Stimulated activated CD4-positive, alpha-beta T cell treated with anti-CD3 and anti-CD28 coated beads, Interleukin-2, amount 100 ng/mL, for 24 hours (primary cell): ENCODE measurements at regions not wholly inside any gene's neighbourhood (a gene's known extent, or its start where the extent isn't known, plus 50 kb on each side); places are given as distances from the start of the nearest gene placed in this dataset.

Source experiments
- DNase-seq, 2 donors: peaks; one replicate each; pipeline ENCODE4 v3.0.0-alpha.2; 2020

DNA sequence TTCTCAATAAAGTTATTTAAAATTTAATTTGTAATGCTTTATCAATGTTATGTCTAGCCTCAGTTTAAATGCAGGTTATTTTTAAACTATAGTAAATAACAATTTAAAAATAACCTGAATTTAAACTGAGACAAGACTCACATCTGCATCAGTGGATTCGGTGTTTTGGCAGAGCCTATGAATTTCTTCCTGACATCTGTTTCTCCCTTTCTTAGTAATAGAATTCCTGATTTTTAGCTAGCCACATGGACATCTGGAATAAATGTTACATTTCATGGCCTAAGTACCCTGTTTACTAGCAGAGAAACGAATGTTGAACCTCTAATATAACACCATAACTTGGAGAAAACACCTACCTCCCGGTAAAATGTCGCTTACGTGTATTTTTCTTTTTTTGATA is 1141.6 kb upstream of the ADGRL2 start:
- DNase-seq: no peak

DNA sequence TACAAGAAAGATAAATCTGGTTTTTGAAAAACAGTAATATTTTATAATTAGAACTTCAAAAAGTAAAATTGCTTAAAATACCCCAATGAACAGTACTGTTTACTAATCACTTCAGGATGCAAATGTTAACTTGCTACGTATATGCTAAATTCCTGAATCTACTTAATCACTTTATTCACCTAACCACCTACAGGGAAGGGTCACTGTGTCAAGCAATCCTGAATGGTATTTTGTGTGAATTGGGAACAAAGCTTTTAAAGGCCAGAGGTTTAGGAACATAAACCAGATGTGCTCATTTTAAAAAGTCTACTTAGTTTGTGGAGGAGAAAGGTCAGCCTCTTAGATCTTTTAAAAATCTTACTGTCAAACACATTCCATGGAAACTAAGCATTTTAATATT is 1143.0 kb upstream of the ADGRL2 start:
- DNase-seq: no peak

DNA sequence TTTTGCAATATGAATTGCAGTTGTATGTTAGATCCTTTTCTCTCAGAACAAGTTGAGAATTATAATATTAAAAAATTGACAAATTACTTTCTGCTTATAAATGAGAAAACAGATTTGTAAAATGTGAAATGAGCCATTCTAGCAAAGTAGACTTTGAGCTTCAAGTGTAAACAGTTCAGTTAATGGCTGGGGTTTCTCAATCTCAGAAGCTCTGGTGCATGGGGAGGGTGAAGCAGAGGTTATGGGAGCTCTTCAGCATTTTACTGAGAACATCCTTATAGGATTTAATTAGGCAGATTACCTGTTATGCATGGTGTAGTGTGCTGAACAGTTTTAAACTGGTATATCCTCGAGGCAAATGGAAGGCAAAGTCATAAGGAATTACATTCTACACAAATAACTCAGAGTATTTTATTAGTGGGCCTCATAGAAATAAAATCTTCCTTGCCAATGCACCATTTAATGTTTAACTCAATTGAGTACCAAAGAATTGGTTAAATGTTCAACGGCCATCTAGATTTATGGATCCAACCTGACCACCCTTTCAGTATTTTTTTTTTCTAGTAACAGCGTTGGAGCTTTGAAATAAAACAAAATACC is 1143.6 kb upstream of the ADGRL2 start:
- DNase-seq: no peak

DNA sequence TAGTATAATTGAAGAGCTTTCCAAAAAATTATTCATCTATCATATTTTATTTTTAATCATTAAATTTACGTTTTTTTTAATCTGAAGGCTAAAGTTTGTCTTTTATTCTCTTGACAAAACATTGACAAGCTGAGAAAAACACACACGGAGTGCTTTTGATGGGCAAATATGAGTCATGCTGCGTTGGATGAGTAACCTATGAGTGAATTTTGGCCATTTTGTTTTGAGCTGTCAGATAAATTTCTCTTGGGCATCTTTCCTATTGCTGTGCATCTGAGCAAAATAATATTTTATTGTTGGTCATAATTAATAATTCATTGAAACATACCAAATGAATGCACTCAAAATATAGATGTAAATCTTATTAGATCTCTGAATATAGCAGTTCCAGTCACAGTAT is 1144.1 kb upstream of the ADGRL2 start:
- no peak for DNase-seq

DNA sequence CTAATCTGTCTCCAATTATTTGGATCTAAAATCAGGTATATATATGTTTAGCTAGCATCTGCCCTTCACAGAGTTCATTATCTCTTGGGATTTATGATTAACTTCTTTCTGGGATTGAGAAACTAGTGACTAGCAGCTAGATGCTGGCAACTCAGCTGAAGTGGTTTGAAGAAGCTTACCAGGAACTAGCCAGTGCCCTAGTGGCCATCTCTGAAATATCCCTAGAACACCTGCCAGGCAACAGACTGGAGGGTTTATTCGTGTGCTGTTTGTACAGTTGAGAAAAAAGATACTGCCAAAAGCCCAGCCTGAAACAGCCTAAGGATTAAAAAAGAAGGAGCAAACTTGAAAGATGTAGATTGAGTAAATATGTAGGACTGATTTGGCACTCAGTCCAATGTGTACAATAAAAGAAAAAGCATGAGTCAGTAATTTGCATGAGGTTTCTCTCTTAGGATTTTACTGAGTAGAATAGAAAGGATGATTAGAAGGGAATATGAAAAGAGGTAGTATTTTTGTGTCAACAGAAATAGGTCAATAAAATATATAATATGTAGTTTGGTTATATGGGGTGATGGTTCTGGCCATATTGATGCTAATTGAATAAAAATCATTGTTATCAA is 1144.6 kb upstream of the ADGRL2 start:
- no peak for DNase-seq

DNA sequence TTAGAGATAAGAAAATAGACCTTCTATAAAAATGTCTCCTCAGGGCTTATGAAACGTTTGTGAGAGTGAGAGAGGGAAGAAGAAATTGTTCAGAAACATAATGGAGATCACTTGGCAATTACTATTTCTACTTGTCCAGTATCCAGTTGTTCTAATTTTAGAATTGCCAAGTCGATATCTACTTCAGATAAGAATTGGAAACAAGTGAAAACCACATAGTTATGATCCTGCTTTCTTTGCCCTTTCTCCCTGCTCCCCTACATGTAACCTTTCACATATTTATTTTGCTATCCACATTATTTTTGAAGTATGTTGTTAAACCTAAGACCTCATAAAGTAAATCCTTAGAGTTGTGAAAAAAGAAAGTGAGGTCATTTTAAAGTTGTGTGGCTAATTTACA is 1154.7 kb upstream of the ADGRL2 start:
- no peak for DNase-seq

DNA sequence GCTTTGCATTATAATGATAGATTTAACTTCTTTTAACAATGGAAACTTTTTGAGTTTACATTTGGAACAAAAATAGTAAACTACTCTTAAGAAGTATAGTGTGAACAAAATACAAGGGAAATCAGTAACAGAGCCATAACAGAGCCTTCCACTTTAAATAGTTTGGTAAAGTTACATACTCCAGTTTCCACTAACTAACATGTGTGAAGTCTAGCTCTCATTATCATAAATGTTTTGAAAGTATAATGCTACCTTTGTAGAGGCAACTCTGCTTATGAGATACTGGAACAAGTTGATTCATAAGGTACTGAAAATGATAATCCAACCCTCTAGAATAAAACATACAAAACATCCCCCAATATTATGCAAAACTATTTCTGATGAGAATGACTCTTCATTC is 1155.1 kb upstream of the ADGRL2 start:
- DNase-seq: no peak

DNA sequence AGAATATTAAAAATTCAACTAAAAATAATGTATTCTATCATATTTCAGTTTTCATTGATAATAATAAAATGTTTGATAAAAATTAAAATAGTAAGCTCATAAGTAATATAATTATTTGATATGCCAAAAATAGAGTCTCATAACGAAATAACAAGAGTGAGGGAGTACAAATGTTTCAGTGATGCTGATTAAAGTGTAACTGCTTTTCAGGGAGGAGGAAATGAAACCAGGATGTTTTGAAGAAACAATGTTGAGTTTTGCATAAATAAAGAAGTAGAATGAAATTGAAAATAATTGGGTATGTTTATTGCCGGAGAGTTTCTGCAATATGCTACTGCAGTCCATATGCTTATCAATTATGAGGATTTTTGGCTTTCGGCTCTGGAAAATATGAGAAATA is 1159.8 kb upstream of the ADGRL2 start:
- no peak for DNase-seq

DNA sequence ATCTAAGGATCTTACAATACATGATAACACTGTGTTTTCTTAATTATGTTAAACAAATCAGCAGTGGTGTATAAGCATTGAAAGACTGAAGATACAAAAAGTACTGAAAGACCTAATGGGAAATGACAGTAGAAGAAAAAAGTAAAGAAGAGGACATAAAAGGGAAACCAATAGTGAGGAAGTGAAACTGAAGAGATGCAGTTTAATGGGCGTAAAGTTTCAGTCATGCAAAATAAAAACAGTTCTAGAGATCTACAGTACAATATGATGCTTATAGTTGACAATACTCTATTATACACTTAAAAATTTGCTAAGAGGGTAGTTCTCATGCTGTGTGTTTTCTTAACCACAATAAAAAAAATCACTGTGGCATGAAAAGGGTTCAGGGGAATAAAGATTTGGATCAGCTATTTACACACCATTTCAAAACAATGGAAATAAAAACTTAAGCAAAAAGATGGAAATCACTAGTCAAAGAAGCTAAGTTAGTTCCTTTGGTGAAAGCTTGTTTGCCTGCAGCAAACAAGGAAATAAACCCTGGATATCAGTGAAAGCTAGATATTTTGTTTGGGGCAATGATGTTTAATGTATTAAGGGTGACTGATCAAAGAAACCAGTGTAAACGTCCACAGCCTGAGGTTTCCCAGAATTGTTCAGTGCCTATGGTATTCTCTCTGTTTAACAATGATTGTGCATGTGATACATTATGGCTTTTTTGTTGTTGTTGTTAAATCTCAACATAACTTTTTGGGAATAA is 1160.8 kb upstream of the ADGRL2 start:
- DNase-seq: no peak

DNA sequence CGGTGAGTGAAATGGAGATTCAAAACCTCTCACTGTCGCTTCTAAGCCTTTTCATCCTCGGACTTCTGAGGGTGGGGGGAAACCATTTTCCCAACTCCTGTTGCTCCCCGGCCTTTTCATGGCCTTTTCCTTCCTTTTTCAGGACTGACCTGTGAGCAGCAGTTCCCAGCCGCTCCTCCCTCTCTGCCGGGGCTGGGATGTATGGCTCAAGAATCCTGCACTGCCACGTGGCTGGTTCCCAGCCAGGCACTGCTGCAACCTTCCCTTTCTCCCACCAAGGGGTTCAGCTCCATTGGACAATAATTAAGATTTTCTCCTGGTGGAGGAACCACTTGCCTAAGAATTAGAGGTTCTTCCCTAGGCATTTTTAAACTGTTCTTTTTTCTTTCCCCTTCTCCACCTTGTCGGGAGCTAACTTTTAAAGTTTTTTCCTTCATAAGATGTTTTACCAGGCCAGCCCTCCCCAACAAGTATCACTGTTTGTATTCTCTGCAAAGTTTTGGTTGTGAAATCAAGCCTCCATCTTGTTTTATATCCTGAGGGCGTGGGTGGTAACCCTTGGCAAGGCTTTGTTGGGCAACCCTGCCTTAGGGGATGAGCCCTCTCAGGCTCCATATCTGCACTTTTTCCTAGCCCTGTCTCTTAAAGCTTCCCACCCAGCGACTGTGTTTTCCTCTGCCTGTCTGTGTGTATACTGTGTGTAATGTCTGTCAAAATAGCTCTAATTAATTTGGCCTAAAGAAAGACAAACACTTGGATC is 1166.6 kb upstream of the ADGRL2 start:
- DNase-seq: no peak

DNA sequence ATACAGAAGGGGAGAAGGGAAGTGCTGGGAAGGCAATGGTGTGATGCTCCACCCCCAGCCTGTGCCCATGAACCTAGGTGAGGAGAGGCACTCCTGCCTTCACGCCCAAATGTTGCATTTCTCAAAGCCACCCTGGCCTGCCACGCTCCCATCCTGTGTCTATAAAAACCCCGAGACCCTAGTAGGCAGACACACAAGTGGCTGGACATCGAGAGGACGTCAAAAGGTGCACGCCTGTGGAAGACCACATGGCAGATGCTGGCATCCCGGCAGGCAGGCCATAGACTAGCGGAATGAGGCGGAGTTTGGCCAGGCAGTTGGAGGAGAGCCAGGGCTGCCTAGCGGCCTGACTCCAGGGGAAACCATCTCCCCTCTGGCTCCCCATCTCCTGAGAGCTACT is 1168.5 kb upstream of the ADGRL2 start:
- no peak for DNase-seq

DNA sequence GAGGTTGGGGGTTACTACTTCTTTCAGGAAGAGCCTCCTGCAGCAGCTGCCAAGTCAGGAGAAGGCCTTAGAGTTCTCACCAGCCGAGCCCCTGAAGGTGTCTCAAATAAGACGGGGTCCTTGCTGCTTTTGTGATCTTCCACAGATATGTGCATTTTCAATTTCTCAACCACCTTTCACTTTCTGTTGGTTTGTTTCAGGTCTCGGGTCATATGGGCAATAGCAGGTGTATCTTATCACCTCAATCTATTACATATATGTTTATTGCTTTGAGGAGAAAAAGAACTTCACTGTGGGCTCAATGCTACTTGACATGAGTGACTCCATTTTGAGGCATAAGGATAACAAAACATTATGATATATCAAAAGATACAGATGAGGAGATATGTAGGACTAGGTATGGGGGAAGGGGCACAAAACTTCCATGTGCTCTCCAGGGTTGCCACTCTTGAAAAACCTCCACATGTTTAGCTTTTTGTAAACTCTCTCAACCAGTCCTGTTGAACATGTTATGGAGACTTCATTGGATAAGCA is 1171.4 kb upstream of the ADGRL2 start:
- DNase-seq: no peak

DNA sequence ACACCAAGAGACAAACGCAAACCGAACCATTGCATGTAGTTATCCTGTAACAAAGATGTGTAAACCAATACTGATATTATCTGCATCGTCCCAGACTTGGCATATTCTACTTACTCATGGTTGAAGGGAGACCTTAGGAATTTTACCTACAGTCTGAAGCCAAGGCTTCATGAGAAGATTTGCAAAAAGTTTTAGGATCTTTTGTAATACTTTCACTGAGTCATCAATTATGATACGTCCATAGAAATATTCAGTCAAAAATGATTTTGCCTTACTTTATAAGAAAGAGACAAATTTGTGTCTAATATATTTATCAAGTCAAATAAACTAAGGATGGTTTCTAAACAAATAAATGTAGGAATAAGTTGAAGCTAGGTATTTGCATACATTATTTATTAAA is 1176.1 kb upstream of the ADGRL2 start:
- DNase-seq: no peak

DNA sequence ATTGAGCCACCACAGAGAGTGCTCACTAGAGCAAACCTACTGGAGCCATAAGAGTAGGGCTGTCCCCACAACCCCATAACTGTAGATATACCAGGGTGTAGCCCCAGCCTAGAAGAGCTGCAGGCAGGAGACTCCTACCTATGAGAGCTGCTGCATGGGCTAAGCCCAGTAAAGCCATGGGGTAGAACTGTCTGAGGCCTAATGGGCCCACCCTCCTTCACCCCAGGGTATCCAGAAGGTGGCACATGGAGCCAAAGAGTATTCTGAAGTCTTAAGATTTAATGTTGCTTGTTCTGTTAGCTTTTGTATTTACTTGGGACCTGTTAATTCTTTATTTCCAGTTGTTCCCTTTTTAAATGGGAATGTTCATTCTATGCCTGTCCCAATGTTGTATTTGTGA is 1193.7 kb upstream of the ADGRL2 start:
- DNase-seq: no peak

DNA sequence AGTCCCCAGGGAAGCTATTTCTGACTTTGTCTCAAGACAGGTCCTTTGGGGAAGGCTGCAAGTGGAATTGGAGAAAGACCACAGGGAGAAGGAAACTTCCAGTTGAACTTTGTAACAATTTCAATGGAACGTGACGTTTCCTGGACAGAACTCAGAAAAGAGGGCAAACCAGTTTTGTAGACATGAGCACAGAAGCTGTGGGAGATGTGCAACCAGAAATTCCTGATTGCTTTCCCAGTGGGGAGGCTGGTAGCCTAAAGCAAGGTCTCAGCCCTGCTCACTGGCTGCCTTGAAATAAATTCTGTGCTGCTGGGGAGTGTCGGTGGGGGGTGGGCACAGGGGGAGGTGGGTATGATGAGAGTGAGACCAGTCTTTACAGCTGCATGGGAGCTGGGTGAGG is 1206.7 kb upstream of the ADGRL2 start:
- DNase-seq: no peak

DNA sequence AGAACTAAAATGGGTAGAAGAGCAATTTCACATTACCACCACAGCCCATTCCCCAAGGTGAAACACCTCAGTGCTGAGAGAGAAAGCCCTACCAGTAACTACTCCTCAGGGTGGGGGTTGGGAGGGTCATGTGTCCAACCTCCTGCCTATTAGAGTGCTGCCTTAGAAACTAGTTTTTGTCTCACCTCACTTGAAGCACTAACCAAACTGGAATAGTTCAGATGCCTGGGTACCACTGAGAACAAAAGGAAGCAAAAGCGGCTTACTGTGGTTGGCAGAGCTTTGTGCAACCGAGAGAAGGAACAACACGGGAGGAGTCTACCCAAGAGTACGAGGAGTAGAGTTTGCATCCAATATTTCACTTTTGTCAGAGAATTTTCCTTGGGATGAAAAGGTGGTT is 1207.5 kb upstream of the ADGRL2 start:
- no peak for DNase-seq

DNA sequence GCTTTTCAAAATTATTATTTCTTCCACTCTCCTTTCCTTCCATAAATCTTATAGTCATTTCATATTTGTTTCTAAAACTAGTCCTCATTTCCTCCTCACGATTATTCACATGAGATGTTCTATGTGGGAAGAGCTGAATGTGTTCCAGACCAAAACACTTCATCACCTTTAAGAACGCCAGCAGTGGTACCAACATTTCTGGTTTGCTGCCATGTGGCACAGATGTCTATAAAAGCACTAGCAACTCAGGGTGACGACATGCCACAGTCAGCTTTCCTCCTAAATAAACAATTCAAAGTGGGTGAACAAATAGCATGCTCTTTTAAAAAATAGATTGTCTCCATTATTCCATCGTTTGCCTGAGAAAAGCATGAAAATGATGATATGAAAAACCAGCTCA is 1217.8 kb upstream of the ADGRL2 start:
- DNase-seq: no peak

DNA sequence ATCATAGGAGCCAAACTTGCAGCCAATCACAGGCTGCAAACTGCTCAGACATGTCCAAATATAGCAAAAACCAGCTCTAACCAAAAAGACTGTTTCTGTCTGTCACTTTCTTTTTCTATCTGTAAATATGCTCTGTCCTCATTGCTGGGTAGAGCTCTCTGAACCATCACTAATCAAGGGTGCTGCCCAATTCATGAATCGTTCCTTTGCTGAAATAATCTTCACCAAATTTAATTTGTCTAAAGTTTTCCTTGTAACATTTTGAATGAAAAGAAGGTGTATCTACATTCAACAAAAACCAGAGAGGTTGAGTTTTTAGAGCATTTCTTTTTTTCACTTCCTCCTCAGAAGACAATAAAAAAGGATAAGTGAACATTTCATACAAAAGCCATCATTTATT is 1221.7 kb upstream of the ADGRL2 start:
- no peak for DNase-seq

DNA sequence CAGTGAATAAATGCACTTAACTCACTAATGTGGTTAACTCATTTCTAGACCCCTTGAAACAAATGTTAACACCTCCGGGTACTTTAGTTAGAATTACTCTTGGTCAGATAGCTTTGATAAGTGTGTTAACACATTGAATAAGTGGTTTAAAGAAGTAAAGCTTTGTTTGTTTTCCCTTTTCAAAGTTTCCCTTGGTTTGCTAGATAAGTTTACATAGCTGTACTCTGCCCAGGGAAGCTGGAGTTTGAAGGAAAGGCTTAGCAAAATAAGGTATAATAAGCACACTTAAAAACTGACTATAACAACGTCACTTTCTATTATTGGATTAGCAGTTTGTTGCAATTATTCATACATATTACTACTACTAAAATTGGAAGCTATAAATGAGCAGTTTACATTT is 1233.9 kb upstream of the ADGRL2 start:
- DNase-seq: no peak

DNA sequence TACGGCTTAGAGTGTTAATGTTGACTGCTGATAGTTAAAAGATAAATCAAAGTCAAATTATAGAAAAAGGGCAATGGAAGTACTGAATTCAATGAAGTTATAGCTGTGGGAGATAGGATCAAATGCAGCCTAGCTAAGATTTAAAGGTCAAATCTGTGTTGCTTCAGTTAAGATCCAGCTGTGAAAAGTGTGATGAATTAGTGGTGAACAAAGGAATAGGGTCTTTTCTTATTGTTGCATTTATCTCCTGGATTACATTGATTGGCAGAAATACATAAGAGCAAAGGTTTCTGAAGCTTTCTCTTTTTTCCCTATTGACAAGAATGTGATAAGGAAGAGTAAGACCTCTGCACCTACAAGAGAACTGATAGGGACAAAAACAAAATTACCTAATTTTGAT is 1234.6 kb upstream of the ADGRL2 start:
- DNase-seq: no peak

DNA sequence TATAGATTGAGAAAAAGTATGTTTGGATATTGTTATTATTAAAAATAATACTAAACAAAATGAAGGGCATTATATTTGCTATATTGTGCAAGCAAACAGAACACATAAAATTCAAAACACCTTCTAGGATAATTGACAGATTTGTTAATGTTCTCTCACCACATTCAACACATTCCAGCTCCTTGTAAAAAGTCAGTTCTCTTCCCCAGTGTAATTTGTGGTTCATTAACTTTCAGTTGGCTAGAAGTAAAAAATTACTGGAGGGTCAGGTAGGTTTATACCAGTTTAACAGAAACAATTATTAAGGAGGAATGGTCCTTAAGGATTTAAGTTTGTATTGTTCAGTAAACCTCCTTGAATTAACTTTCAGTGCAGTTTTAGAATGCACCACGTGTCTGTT is 1235.3 kb upstream of the ADGRL2 start:
- no peak for DNase-seq

DNA sequence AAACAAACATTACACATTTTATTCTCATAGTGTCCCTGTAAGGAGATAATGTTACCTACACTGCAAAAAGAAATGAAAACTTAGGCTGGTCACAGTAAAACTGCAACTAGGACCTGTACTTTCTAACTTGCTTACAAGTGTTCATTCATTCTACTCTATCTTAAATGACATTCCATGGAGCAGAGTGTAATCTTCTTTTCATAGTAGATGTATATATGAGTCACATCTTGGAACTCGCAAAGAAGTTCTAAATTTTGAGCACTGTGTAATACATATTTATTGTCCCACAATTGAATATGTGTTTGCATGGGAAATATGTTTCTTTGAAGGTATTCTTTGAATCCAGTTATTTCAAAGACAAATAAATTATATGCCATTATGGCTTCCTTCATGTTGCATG is 1258.5 kb upstream of the ADGRL2 start:
- no peak for DNase-seq

DNA sequence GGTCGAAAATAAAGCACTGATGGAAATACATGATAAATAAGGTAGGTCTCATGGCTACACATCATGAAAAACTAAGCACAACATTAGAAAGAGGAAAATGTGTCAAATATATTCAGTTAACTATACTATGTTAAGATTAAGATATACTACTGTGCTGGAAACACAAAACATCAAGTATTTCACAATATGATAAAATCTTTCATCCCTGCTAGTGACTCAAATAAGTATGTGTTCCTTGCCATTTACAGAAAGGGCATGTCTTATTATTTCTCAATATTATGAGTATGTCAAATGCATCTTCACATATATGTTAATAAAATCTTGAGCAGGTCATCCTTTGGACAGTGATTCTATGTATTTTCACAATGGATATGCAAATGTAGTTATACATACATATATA is 1260.1 kb upstream of the ADGRL2 start:
- no peak for DNase-seq

DNA sequence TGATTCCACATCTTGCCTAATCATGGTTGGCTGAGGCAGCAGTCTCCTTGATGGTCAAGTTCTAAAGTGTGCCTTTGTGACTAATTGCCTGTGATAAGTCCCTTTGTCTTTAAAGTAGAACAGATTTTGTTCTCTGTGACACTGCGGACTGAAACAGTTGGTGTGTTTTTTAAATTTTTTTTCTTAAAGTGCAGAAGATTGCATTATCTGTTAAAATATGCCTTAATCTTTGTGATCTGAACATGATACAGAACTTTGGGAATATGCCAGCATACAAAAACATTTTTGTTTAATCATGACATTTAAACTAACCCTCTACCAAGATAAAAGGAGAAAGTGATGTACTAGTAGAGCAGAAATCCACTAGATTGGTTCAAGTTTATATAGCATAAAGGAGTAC is 1260.6 kb upstream of the ADGRL2 start:
- DNase-seq: no peak
